ENCODE measurements at regions not wholly inside any gene's neighbourhood (a gene's known extent, or its start where the extent isn't known, plus 50 kb on each side); places are given as distances from the start of the nearest gene placed in this dataset.

- H3K4me3 ChIP-seq (ENCODE audit: low read length): no peak overlapping the region
- TF ChIP-seq, protein P1, sequence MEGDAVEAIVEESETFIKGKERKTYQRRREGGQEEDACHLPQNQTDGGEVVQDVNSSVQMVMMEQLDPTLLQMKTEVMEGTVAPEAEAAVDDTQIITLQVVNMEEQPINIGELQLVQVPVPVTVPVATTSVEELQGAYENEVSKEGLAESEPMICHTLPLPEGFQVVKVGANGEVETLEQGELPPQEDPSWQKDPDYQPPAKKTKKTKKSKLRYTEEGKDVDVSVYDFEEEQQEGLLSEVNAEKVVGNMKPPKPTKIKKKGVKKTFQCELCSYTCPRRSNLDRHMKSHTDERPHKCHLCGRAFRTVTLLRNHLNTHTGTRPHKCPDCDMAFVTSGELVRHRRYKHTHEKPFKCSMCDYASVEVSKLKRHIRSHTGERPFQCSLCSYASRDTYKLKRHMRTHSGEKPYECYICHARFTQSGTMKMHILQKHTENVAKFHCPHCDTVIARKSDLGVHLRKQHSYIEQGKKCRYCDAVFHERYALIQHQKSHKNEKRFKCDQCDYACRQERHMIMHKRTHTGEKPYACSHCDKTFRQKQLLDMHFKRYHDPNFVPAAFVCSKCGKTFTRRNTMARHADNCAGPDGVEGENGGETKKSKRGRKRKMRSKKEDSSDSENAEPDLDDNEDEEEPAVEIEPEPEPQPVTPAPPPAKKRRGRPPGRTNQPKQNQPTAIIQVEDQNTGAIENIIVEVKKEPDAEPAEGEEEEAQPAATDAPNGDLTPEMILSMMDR (conservative IDR thresholded peaks at IDR 0.05; ENCODE audit: low read length): no peak
- no peak for DNase-seq (ENCODE audit: low read depth)
Observed at GRCh38 chr6:137777687-137778075, 89.4 kb upstream of the TNFAIP3 start.

GRCh38 chr6:137779982-137780381, 87.1 kb upstream of the TNFAIP3 start:
- H3K4me3 ChIP-seq (ENCODE audit: low read length): no peak overlapping the region
- TF ChIP-seq, protein P1 (conservative IDR thresholded peaks at IDR 0.05; ENCODE audit: low read length): no peak
- no peak for DNase-seq (ENCODE audit: low read depth)

DNA sequence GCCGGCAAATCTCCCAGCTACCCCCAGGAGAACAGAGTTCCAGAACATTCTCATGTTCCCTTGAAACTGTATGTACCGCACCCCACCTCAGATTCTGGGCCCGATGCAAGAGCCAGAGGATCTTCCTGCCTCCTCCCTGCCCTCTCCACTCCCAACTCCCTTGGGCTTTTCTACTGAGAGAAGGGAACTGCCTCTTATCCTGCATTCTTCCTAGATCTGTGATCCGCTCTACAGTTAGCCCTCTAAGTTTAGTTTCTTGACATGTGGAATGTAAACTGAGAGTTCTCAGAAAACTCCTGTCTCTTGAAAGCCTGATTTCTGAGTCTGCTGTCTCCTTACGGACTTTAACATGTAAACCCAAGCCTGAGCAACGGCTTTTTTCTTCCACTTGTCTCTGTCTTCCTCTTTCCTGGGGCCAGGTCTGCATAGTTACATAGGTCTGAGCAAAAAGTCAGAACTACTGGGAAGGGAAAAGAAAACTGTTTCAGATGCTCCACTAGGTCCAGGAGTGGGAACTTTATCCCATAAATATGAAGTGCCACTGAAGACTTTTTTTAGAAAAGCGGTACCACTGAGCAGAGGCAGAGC, 86.5 kb upstream of the TNFAIP3 start:
- TF ChIP-seq, protein P1 (conservative IDR thresholded peaks at IDR 0.05; ENCODE audit: low read length): no peak
- no peak for DNase-seq (ENCODE audit: low read depth)
- no peak overlapping the region for H3K4me3 ChIP-seq (ENCODE audit: low read length)

- no peak for DNase-seq (ENCODE audit: low read depth)
- no peak overlapping the region for H3K4me3 ChIP-seq (ENCODE audit: low read length)
- TF ChIP-seq, protein P1 (conservative IDR thresholded peaks at IDR 0.05; ENCODE audit: low read length): no peak
Observed at GRCh38 chr6:137781639-137782038, 85.4 kb upstream of the TNFAIP3 start.

- H3K4me3 ChIP-seq (ENCODE audit: low read length): no peak overlapping the region
- DNase-seq (ENCODE audit: low read depth): no peak
- TF ChIP-seq, protein P1 (conservative IDR thresholded peaks at IDR 0.05; ENCODE audit: low read length): no peak
Observed at GRCh38 chr6:137782166-137783039, 84.7 kb upstream of the TNFAIP3 start.

DNA sequence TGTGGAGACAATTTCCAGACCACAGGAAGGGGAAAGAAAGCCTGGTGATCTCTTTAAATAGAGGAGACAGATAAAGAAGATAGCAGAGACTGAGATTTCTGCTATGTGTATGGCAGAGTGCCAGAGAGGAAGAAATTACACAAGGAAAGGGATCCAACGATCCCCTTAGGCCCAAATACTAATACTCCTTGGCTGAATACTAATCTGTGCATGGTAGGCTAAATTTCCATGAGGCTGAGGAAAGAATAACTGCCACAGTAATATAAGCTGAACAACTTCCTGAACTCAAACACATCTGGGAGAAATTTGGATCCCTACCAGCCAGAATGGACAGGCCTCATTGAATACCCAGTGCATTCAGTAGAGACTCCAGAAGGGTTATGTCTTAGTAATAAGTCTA, 83.3 kb upstream of the TNFAIP3 start:
- TF ChIP-seq, protein P1 (conservative IDR thresholded peaks at IDR 0.05; ENCODE audit: low read length): no peak
- DNase-seq (ENCODE audit: low read depth): no peak
- no peak overlapping the region for H3K4me3 ChIP-seq (ENCODE audit: low read length)

DNA sequence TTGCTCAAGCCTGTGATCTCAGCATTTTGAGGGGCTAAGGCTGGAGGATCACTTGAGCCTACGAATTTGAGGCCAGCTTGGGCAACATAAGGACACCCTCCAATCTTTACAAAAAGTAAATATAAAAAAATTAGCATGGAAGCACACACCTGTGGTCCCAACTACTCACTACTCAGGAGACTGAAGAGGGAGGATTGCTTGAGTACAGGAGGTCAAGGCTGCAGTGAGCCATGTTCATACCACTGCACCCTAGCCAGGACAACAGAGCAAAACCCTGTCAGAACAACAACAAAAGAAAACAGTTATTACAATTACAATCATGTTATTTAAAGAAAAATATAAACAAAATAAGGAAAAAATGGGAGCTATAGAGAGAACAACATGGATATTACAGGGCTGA, 82.5 kb upstream of the TNFAIP3 start:
- DNase-seq (ENCODE audit: low read depth): no peak
- no peak overlapping the region for H3K4me3 ChIP-seq (ENCODE audit: low read length)
- TF ChIP-seq, protein P1 (conservative IDR thresholded peaks at IDR 0.05; ENCODE audit: low read length): no peak

Measured in AG10803 (cell line).